Heart left ventricle (tissue), 16 donors: ENCODE measurements at regions not wholly inside any gene's neighbourhood (a gene's known extent, or its start where the extent isn't known, plus 50 kb on each side); places are given as distances from the start of the nearest gene placed in this dataset.

Source experiments
- ATAC-seq, 4 donors: fragments of 200-7000 bp; cut with Tn5 transposase; one replicate each; pipeline ENCODE4 v1.9.1; 2020 to 2022; ENCODE audit warnings: moderate library complexity in 4 of 4, mild to moderate bottlenecking in 3 of 4, moderate number of reproducible peaks in 1 of 4
- DNase-seq, 5 donors: peaks; one replicate each; pipeline ENCODE4 v3.0.0-alpha.2; 2020
- H3K27ac ChIP-seq, 12 donors: fragments of 200-600 bp; sonication (generic) in 4 of 12; one replicate each; pipeline versions ENCODE4 v1.5.0 to v1.8.0; 2016 to 2022; ENCODE audit warnings: mild to moderate bottlenecking in 2 of 12
- H3K27me3 ChIP-seq, 9 donors: fragments of 200-600 bp; sonication (generic) in 2 of 9; one replicate each; pipeline versions ENCODE4 v1.5.1 to v1.8.0; 2016 to 2022; ENCODE audit warnings: mild to moderate bottlenecking in 3 of 9
- H3K36me3 ChIP-seq, 9 donors: fragments of 200-600 bp; sonication (generic) in 2 of 9; one replicate each; pipeline versions ENCODE4 v1.5.0 to v1.8.0; 2018 to 2022; ENCODE audit warnings: mild to moderate bottlenecking in 2 of 9
- H3K4me1 ChIP-seq, 12 donors: fragments of 200-600 bp; sonication (generic) in 4 of 12; one replicate each; pipeline versions ENCODE4 v1.5.0 to v1.8.0; 2016 to 2022; ENCODE audit warnings: mild to moderate bottlenecking in 3 of 12
- H3K4me3 ChIP-seq, 12 donors: fragments of 200-600 bp; sonication (generic) in 4 of 12; one replicate each; pipeline versions ENCODE4 v1.5.0 to v1.8.0; 2017 to 2022; ENCODE audit warnings: mild to moderate bottlenecking in 9 of 12, moderate library complexity in 4 of 12
- H3K9me3 ChIP-seq, 12 donors: fragments of 200-600 bp; sonication (generic) in 4 of 12; one replicate each; pipeline versions ENCODE4 v1.5.0 to v1.8.0; 2016 to 2022; ENCODE audit warnings: mild to moderate bottlenecking in 1 of 12
- CTCF ChIP-seq, 12 donors: fragments of 200-600 bp; sonication (generic) in 4 of 12; IDR thresholded peaks; one replicate each; pipeline versions ENCODE4 v1.5.0 to v1.8.0; 2018 to 2022; ENCODE audit warnings: antibody characterized with exemption in 12 of 12, mild to moderate bottlenecking in 5 of 12
- POLR2A ChIP-seq, 2 donors: fragments of 450-650 bp; IDR thresholded peaks; one replicate each; pipeline ENCODE4 v1.6.1; 2017; ENCODE audit warnings: antibody characterized with exemption in 2 of 2, mild to moderate bottlenecking in 2 of 2, moderate library complexity in 2 of 2
- WGBS, 4 donors: extraction: QIAGEN DNeasy Blood & Tissue Kit in 2 of 4; methylation state at CpG; one replicate each; pipeline versions ENCODE4 v1.1.5 to v1.1.7; 2013 to 2018; 5-methylcytosine and 5-hydroxymethylcytosine counted together
- intact Hi-C, 10 donors: fragments of 100-400 bp; cut with DNase I; formaldehyde crosslinking; loops; one replicate each; pipeline versions ENCODE4 v1.11.1 to v1.14.2; 2022
- donor health status: ischemic (EF 13 %, LVEDD 7.1; RV severe dilation, severe dysfunction).
- donor health status: healthy with polysubstance abuse.
- donor health status: DM: no; HTN: yes; CAD: no.
- donor health status: DM: no; HTN: no; CAD: no.
- donor health status: ischemic (EF 25% LVEDD 6.9; RV normal size, moderate dysfunction).
- donor health status: ischemic (EF 25% LVEDD 5.7; RV mildly dilated, moderate dysfunction).
- donor health status: healthy.
- donor health status: DM: yes; HTN: yes; CAD: no.
- donor health status: ischemic (EF 35%, LVEDD 5.7; RV mildly dilated, moderate dysfunction).
- donor health status: nonischemic (EF 11% LVEDD 7.7; RV severe dilation, severe dysfunction).
- donor health status: DM: yes; HTN: yes; CAD: no.
- donor health status: PGD.
- donor health status: ischemic (EF 29% LVEDD 5.4; RV normal size, mild dysfunction).
- donor health status: nonischemic (EF 23%, LVEDD 6.1; RV moderate dilation, normal function).

GRCh38 chr1:209053587-209053986 lies 529.9 kb upstream of the CAMK1G start:
- peaks cover 0 to 3% (median 0%) of the 10 kb centered on the region in 9 donors for H3K27me3 ChIP-seq
- TF ChIP-seq POLR2A (IDR thresholded peaks at IDR 0.05) (no peak), CTCF (IDR thresholded peaks at IDR 0.05) (no peak)
- intact Hi-C loops: no loop called here
- H3K36me3 ChIP-seq: no peaks in the 10 kb centered on the region
- H3K27ac ChIP-seq: no peak overlapping the region
- no peak for DNase-seq
- no peak overlapping the region for H3K4me3 ChIP-seq
- ATAC-seq: no peak
- H3K9me3 ChIP-seq: peaks cover 0 to 39% (median 7%) of the 10 kb centered on the region in 12 donors
- 76 to 87% (median 82%) methylated on average over 2 of the region's 2 CpGs for WGBS, 4 donors
- H3K4me1 ChIP-seq: no peaks in the 10 kb centered on the region

- Histone ChIP-seq H3K4me3 (no peak overlapping the region), H3K4me1 (no peaks in the 10 kb centered on the region), H3K9me3 (peaks cover 0 to 39% (median 7%) of the 10 kb centered on the region in 12 donors), H3K27ac (no peak overlapping the region), H3K36me3 (no peaks in the 10 kb centered on the region), H3K27me3 (no peaks in the 10 kb centered on the region)
- intact Hi-C loops: no loop called here
- WGBS, 4 donors: 83 to 90% (median 89%) methylated on average over 1 of the region's 1 CpG
- TF ChIP-seq POLR2A (IDR thresholded peaks at IDR 0.05) (no peak), CTCF (IDR thresholded peaks at IDR 0.05) (no peak)
- DNase-seq (no peak), ATAC-seq (no peak)
Measured at GRCh38 chr1:209057083-209057482, 526.4 kb upstream of the CAMK1G start.

GRCh38 chr1:209057901-209058300 lies 525.6 kb upstream of the CAMK1G start:
- TF ChIP-seq POLR2A (IDR thresholded peaks at IDR 0.05): no peak
- TF ChIP-seq CTCF (IDR thresholded peaks at IDR 0.05): no peak
- ATAC-seq (no peak), DNase-seq (no peak)
- Histone ChIP-seq H3K27me3 (no peaks in the 10 kb centered on the region), H3K36me3 (no peaks in the 10 kb centered on the region), H3K27ac (no peak overlapping the region), H3K9me3 (peaks cover 0 to 39% (median 7%) of the 10 kb centered on the region in 12 donors), H3K4me3 (no peak overlapping the region), H3K4me1 (no peaks in the 10 kb centered on the region)
- intact Hi-C loops: no loop called here
- 94 to 100% (median 99%) methylated on average over 1 of the region's 1 CpG for WGBS, 4 donors

- intact Hi-C loops: no loop called here
- Histone ChIP-seq H3K36me3 (no peaks in the 10 kb centered on the region), H3K9me3 (peaks cover 0 to 31% (median 3%) of the 10 kb centered on the region in 12 donors), H3K27ac (no peak overlapping the region), H3K4me3 (no peak overlapping the region), H3K4me1 (no peaks in the 10 kb centered on the region), H3K27me3 (no peaks in the 10 kb centered on the region)
- TF ChIP-seq CTCF (IDR thresholded peaks at IDR 0.05) (no peak), POLR2A (IDR thresholded peaks at IDR 0.05) (no peak)
- no peak for ATAC-seq
- WGBS, 4 donors: 55 to 66% (median 59%) methylated on average over 2 of the region's 2 CpGs
- no peak for DNase-seq
Measured at GRCh38 chr1:209059376-209059775, 524.1 kb upstream of the CAMK1G start.
